Ascending aorta (tissue), 2 donors: ENCODE measurements at regions not wholly inside any gene's neighbourhood (a gene's known extent, or its start where the extent isn't known, plus 50 kb on each side); places are given as distances from the start of the nearest gene placed in this dataset.
"Not testable (repeated sequence)": the region's sequence is repeated elsewhere in the genome, so short reads cannot be mapped to it uniquely, and the experiment has no call there.

Source experiments
- DNase-seq, 2 donors: peaks; one replicate each; pipeline ENCODE4 v3.0.0-alpha.2; 2019; ENCODE audit warnings: low spot score in 2 of 2
- H3K27ac ChIP-seq, 2 donors: fragments of 200-600 bp; sonication (generic); one replicate each; pipeline ENCODE4 v1.5.1; 2016 to 2017; ENCODE audit warnings: mild to moderate bottlenecking in 1 of 2
- H3K27me3 ChIP-seq: fragments of 200-600 bp; sonication (generic); one replicate; pipeline ENCODE4 v1.5.1; 2017
- H3K36me3 ChIP-seq, 2 donors: fragments of 200-600 bp; sonication (generic); one replicate each; pipeline ENCODE4 v1.5.1; 2016
- H3K4me1 ChIP-seq, 2 donors: fragments of 200-600 bp; sonication (generic); one replicate each; pipeline ENCODE4 v1.5.1; 2016 to 2017; ENCODE audit warnings: mild to moderate bottlenecking in 1 of 2
- H3K4me3 ChIP-seq, 2 donors: fragments of 200-600 bp; sonication (generic); one replicate each; pipeline ENCODE4 v1.5.1; 2016 to 2017; ENCODE audit warnings: mild to moderate bottlenecking in 1 of 2
- H3K9me3 ChIP-seq, 2 donors: fragments of 200-600 bp; sonication (generic); one replicate each; pipeline ENCODE4 v1.5.1; 2016
- intact Hi-C: fragments of 100-400 bp; cut with DNase I; formaldehyde crosslinking; loops from one replicate; pipeline ENCODE4 v1.15.1; 2023
- TF ChIP-seq, protein P1 (sequence below), 3 experiments: fragments of 200-600 bp in 2 of 3; fragments of 450-650 bp in 1 of 3; sonication (generic) in 2 of 3; IDR thresholded peaks; one replicate each; pipeline ENCODE4 v1.5.1; 2016 to 2019; ENCODE audit warnings: antibody characterized with exemption in 3 of 3, mild to moderate bottlenecking in 1 of 3, moderate library complexity in 1 of 3

DNA sequence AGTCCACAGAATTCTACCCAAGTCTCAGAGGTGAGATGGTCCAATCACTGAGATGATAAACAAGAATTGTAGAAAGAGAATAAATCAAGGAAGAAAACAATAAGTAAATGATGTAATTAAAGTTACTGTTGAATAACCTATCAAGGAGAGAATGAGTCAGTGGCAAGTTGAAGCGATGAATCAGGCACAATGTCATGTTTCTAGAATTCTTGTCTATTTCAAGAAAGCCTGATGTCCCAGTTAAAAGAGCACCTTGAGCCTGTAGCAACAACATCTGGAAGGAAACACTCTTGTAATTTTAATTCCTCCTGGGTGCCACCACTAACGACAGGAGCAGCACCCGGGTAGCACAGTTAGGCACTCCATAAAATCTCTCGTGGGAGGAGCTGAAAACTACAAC lies 67.9 kb upstream of the SLC35C1 start:
- Histone ChIP-seq H3K4me1 (no peaks in the 10 kb centered on the region), H3K27ac (no peak overlapping the region), H3K27me3 (no peaks in the 10 kb centered on the region), H3K4me3 (no peak overlapping the region), H3K36me3 (no peaks in the 10 kb centered on the region), H3K9me3 (no peaks in the 10 kb centered on the region)
- intact Hi-C loops: no loop called here
- TF ChIP-seq, protein P1, sequence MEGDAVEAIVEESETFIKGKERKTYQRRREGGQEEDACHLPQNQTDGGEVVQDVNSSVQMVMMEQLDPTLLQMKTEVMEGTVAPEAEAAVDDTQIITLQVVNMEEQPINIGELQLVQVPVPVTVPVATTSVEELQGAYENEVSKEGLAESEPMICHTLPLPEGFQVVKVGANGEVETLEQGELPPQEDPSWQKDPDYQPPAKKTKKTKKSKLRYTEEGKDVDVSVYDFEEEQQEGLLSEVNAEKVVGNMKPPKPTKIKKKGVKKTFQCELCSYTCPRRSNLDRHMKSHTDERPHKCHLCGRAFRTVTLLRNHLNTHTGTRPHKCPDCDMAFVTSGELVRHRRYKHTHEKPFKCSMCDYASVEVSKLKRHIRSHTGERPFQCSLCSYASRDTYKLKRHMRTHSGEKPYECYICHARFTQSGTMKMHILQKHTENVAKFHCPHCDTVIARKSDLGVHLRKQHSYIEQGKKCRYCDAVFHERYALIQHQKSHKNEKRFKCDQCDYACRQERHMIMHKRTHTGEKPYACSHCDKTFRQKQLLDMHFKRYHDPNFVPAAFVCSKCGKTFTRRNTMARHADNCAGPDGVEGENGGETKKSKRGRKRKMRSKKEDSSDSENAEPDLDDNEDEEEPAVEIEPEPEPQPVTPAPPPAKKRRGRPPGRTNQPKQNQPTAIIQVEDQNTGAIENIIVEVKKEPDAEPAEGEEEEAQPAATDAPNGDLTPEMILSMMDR (IDR thresholded peaks at IDR 0.05): no peak
- no peak for DNase-seq

GRCh38 chr11:45736424-45736823 lies 68.5 kb upstream of the SLC35C1 start:
- Histone ChIP-seq H3K27me3 (no peaks in the 10 kb centered on the region), H3K4me3 (no peak overlapping the region), H3K27ac (no peak overlapping the region), H3K36me3 (no peaks in the 10 kb centered on the region), H3K4me1 (no peaks in the 10 kb centered on the region), H3K9me3 (no peaks in the 10 kb centered on the region)
- TF ChIP-seq, protein P1 (IDR thresholded peaks at IDR 0.05): no peak
- no peak for DNase-seq
- intact Hi-C loops: no loop called here

GRCh38 chr11:45733176-45733575 lies 67.8 kb upstream of the CHST1 start:
- Histone ChIP-seq H3K4me1 (no peaks in the 10 kb centered on the region), H3K9me3 (no peaks in the 10 kb centered on the region), H3K27ac (no peak overlapping the region), H3K4me3 (no peak overlapping the region), H3K27me3 (no peaks in the 10 kb centered on the region), H3K36me3 (no peaks in the 10 kb centered on the region)
- DNase-seq: no peak
- TF ChIP-seq, protein P1 (IDR thresholded peaks at IDR 0.05): no peak
- intact Hi-C loops: no loop called here

- intact Hi-C loops: no loop called here
These were observed 66.9 kb upstream of the CHST1 start for GRCh38 chr11:45732343-45732742.

GRCh38 chr11:45731171-45731570 lies 65.7 kb upstream of the CHST1 start:
- intact Hi-C loops, H3K36me3 ChIP-seq, H3K27ac ChIP-seq, H3K4me1 ChIP-seq, H3K4me3 ChIP-seq, H3K9me3 ChIP-seq, H3K27me3 ChIP-seq, DNase-seq: not testable (repeated sequence)

More at GRCh38 chr11:45732343-45732742, 66.9 kb upstream of the CHST1 start:
- no peaks in the 10 kb centered on the region for H3K9me3 ChIP-seq
- H3K27me3 ChIP-seq: no peaks in the 10 kb centered on the region
- TF ChIP-seq, protein P1 (IDR thresholded peaks at IDR 0.05): no peak
- H3K4me1 ChIP-seq: no peaks in the 10 kb centered on the region
- H3K4me3 ChIP-seq: no peak overlapping the region
- no peak for DNase-seq
- no peaks in the 10 kb centered on the region for H3K36me3 ChIP-seq
- no peak overlapping the region for H3K27ac ChIP-seq

DNA sequence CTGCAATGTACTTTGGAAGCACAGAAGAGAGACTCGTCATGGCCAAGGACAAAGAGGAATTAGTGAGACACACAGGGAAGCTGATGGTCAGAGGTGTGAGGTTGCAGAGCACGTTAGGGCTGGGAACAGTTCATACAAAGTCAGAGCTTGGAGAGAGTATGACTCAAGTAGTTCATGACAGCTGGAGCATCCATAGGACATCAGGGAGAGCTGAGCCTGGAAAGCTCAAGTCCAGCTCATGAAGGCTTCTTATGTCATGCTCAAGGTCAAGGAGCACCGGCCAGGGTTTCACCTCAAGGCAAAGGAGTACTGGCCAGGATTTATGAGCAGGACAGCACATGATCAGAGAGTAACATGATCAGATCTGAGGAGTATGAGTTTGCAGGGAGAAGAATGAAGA lies 64.6 kb upstream of the CHST1 start:
- Histone ChIP-seq H3K4me1 (no peaks in the 10 kb centered on the region), H3K4me3 (no peak overlapping the region), H3K27ac (no peak overlapping the region), H3K36me3 (no peaks in the 10 kb centered on the region), H3K9me3 (no peaks in the 10 kb centered on the region), H3K27me3 (no peaks in the 10 kb centered on the region)
- TF ChIP-seq, protein P1 (IDR thresholded peaks at IDR 0.05): no peak
- intact Hi-C loops: no loop called here
- no peak for DNase-seq
